ENCODE measurements at regions not wholly inside any gene's neighbourhood (a gene's known extent, or its start where the extent isn't known, plus 50 kb on each side); places are given as distances from the start of the nearest gene placed in this dataset.

- TF ChIP-seq EZH2 (IDR thresholded peaks at IDR 0.05; ENCODE audit: insufficient read depth, poor library complexity, severe bottlenecking) (no peak), EZH2phosphoT487 (IDR thresholded peaks at IDR 0.05; ENCODE audit: insufficient read depth, low read depth) (no peak)
Observed at GRCh38 chr11:25615841-25616240, 716.1 kb upstream of the ANO3 start.

All from GM23248 (cell line).